ENCODE measurements at regions not wholly inside any gene's neighbourhood (a gene's known extent, or its start where the extent isn't known, plus 50 kb on each side); places are given as distances from the start of the nearest gene placed in this dataset.
"Not testable (repeated sequence)": the region's sequence is repeated elsewhere in the genome, so short reads cannot be mapped to it uniquely, and the experiment has no call there.

DNA sequence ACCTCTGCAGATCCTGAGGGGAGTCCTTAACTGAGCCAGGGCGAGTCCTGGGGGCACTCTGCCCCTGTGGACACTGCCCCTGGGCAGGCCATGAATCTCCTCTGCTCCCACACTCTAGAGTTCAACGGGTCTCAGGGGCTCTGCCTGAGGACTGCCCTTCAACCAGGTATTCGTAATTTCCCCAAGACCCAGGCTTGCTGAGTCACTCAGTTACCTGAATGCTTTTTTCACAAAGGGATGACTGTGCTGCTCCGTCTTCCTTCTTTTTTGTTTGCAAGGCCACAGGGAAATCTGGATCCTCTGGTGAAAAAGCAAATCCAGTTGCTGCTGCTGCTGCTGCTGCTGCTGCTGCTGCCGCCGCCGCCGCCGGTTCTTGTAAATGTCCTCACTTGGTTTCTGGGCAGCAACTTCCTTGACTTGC is 157.2 kb upstream of the FAM20C start:
- TF ChIP-seq, protein P1, sequence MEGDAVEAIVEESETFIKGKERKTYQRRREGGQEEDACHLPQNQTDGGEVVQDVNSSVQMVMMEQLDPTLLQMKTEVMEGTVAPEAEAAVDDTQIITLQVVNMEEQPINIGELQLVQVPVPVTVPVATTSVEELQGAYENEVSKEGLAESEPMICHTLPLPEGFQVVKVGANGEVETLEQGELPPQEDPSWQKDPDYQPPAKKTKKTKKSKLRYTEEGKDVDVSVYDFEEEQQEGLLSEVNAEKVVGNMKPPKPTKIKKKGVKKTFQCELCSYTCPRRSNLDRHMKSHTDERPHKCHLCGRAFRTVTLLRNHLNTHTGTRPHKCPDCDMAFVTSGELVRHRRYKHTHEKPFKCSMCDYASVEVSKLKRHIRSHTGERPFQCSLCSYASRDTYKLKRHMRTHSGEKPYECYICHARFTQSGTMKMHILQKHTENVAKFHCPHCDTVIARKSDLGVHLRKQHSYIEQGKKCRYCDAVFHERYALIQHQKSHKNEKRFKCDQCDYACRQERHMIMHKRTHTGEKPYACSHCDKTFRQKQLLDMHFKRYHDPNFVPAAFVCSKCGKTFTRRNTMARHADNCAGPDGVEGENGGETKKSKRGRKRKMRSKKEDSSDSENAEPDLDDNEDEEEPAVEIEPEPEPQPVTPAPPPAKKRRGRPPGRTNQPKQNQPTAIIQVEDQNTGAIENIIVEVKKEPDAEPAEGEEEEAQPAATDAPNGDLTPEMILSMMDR (IDR thresholded peaks at IDR 0.05; ENCODE audit: borderline replicate concordance, extremely low read depth, low read length, poor library complexity, severe bottlenecking), result not testable (repeated sequence)
- not testable (repeated sequence) for TF ChIP-seq EZH2 (IDR thresholded peaks at IDR 0.05; ENCODE audit: borderline replicate concordance, low read depth, low read length, severe bottlenecking)
